ENCODE measurements at regions not wholly inside any gene's neighbourhood (a gene's known extent, or its start where the extent isn't known, plus 50 kb on each side); places are given as distances from the start of the nearest gene placed in this dataset.

DNA sequence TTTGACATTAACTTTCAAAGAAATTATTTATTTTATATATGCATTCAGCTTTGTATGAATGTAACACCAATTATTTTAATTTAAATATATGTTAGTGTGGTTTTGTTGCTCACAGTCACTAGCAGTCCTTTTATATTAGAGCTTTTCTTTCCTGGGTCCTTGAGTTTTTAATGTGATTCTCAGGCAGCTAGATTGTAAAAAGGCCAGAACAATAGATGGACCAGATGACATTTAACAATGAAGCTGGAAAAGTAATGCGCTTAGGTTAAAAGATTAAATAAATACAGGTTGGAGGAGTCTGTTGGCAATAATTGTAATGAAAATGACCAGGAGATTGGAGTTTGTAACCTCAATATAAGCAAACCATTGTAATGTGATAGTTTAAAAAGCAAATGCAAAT is 171.1 kb downstream of the FTCDNL1 start:
- Histone ChIP-seq H3K4me3 (ENCODE audit: low read depth in 2 of 2, low read length in 2 of 2) (no peak overlapping the region), H3K4me1 (ENCODE audit: control insufficient read depth, insufficient read depth, low read length) (no peaks in the 10 kb centered on the region), H3K27ac (ENCODE audit: low read length) (no peak overlapping the region), H3K36me3 (ENCODE audit: control insufficient read depth, insufficient read depth, low read length) (no peaks in the 10 kb centered on the region), H3K27me3 (ENCODE audit: control insufficient read depth, insufficient read depth, low read length) (peaks cover 2% of the 10 kb centered on the region), H3K9me3 (ENCODE audit: control insufficient read depth, insufficient read depth, low read depth, low read length) (no peaks in the 10 kb centered on the region)
- ATAC-seq (no peak), DNase-seq (ENCODE audit: low read depth, low spot score) (no peak)
- in situ Hi-C loops (cut with HindIII; ENCODE audit: low pct_unique_long_range_greater_than_20kb, low sequenced_read_pairs), result no loop called here
- ChIA-PET POLR2A (no interaction called here), CTCF (no interaction called here)
- BruUV-seq (replicated peaks), result no TSS peak
- TF ChIP-seq TCF7L2 (IDR thresholded peaks at IDR 0.05; ENCODE audit: low read depth, low read length), result no peak
- TF ChIP-seq, protein P1, sequence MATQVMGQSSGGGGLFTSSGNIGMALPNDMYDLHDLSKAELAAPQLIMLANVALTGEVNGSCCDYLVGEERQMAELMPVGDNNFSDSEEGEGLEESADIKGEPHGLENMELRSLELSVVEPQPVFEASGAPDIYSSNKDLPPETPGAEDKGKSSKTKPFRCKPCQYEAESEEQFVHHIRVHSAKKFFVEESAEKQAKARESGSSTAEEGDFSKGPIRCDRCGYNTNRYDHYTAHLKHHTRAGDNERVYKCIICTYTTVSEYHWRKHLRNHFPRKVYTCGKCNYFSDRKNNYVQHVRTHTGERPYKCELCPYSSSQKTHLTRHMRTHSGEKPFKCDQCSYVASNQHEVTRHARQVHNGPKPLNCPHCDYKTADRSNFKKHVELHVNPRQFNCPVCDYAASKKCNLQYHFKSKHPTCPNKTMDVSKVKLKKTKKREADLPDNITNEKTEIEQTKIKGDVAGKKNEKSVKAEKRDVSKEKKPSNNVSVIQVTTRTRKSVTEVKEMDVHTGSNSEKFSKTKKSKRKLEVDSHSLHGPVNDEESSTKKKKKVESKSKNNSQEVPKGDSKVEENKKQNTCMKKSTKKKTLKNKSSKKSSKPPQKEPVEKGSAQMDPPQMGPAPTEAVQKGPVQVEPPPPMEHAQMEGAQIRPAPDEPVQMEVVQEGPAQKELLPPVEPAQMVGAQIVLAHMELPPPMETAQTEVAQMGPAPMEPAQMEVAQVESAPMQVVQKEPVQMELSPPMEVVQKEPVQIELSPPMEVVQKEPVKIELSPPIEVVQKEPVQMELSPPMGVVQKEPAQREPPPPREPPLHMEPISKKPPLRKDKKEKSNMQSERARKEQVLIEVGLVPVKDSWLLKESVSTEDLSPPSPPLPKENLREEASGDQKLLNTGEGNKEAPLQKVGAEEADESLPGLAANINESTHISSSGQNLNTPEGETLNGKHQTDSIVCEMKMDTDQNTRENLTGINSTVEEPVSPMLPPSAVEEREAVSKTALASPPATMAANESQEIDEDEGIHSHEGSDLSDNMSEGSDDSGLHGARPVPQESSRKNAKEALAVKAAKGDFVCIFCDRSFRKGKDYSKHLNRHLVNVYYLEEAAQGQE (IDR thresholded peaks at IDR 0.05; ENCODE audit: insufficient read depth in 1 of 2, low read depth in 2 of 2, low read length in 1 of 2), result no peak
- TF ChIP-seq POLR2AphosphoS5 (IDR thresholded peaks at IDR 0.05; ENCODE audit: low read depth, low read length), result no peak
- no peak for TF ChIP-seq SIN3A (IDR thresholded peaks at IDR 0.05; ENCODE audit: borderline replicate concordance, insufficient read depth, low read depth, low read length)
- TF ChIP-seq, protein P2, sequence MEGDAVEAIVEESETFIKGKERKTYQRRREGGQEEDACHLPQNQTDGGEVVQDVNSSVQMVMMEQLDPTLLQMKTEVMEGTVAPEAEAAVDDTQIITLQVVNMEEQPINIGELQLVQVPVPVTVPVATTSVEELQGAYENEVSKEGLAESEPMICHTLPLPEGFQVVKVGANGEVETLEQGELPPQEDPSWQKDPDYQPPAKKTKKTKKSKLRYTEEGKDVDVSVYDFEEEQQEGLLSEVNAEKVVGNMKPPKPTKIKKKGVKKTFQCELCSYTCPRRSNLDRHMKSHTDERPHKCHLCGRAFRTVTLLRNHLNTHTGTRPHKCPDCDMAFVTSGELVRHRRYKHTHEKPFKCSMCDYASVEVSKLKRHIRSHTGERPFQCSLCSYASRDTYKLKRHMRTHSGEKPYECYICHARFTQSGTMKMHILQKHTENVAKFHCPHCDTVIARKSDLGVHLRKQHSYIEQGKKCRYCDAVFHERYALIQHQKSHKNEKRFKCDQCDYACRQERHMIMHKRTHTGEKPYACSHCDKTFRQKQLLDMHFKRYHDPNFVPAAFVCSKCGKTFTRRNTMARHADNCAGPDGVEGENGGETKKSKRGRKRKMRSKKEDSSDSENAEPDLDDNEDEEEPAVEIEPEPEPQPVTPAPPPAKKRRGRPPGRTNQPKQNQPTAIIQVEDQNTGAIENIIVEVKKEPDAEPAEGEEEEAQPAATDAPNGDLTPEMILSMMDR (IDR thresholded peaks at IDR 0.05), result no peak
- intact Hi-C loops (cut with micrococcal nuclease; ENCODE audit: unreplicated experiment), result no loop called here

DNA sequence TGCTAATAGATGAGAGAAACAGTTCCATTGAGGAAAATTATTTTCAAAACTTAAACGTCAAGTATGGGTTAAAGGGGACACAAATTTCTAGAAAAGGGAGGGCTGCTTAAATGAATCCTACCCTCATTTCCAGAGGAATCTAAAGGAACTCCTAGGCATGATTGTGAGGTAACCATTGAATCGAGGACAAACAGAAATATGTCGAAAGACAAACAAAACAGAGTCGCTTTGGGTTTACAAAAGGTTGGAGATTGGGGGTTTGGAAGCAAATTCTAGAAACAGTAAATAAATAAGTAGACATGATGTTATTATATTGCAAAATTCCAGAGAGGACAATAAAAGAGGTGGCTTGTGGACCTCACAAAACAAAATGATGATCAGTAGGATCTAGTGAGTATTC is 173.1 kb downstream of the FTCDNL1 start:
- Histone ChIP-seq H3K27me3 (ENCODE audit: control insufficient read depth, insufficient read depth, low read length) (0 out of 2 replicates have a peak, but pooled peaks cover 6% of the 10 kb centered on the region), H3K9me3 (ENCODE audit: control insufficient read depth, insufficient read depth, low read depth, low read length) (no peaks in the 10 kb centered on the region), H3K4me1 (ENCODE audit: control insufficient read depth, insufficient read depth, low read length) (no peaks in the 10 kb centered on the region), H3K27ac (ENCODE audit: low read length) (no peak overlapping the region), H3K4me3 (ENCODE audit: low read depth in 2 of 2, low read length in 2 of 2) (no peak overlapping the region), H3K36me3 (ENCODE audit: control insufficient read depth, insufficient read depth, low read length) (no peaks in the 10 kb centered on the region)
- TF ChIP-seq, protein P2 (IDR thresholded peaks at IDR 0.05), result no peak
- TF ChIP-seq, protein P1 (IDR thresholded peaks at IDR 0.05; ENCODE audit: insufficient read depth in 1 of 2, low read depth in 2 of 2, low read length in 1 of 2), result no peak
- TF ChIP-seq SIN3A (IDR thresholded peaks at IDR 0.05; ENCODE audit: borderline replicate concordance, insufficient read depth, low read depth, low read length) (no peak), POLR2AphosphoS5 (IDR thresholded peaks at IDR 0.05; ENCODE audit: low read depth, low read length) (no peak), TCF7L2 (IDR thresholded peaks at IDR 0.05; ENCODE audit: low read depth, low read length) (no peak)
- intact Hi-C loops (cut with micrococcal nuclease; ENCODE audit: unreplicated experiment), result no loop called here
- in situ Hi-C loops (cut with HindIII; ENCODE audit: low pct_unique_long_range_greater_than_20kb, low sequenced_read_pairs), result no loop called here
- no TSS peak for BruUV-seq (replicated peaks)
- ChIA-PET POLR2A (no interaction called here), CTCF (no interaction called here)
- DNase-seq (ENCODE audit: low read depth, low spot score) (no peak), ATAC-seq (no peak)
